GM23338 (cell line): ENCODE measurements at regions not wholly inside any gene's neighbourhood (a gene's known extent, or its start where the extent isn't known, plus 50 kb on each side); places are given as distances from the start of the nearest gene placed in this dataset.

Experiments
- CTCF ChIP-seq, 2 experiments: fragments of 200-600 bp in 1 of 2; sonication (generic) in 1 of 2; conservative IDR thresholded peaks; 2 replicates each; pipeline versions ENCODE4 v1.5.1 to v1.6.1; 2016 to 2017; ENCODE audit warnings: antibody characterized with exemption in 2 of 2, low read depth in 2 of 2, mild to moderate bottlenecking in 2 of 2, moderate library complexity in 1 of 2
- EZH2 ChIP-seq: fragments of 200-600 bp; sonication (generic); IDR thresholded peaks from one replicate; pipeline ENCODE4 v1.8.0; 2017; ENCODE audit warnings: antibody characterized with exemption, mild to moderate bottlenecking, low read depth; ENCODE audit not compliant: unreplicated experiment
- POLR2AphosphoS5 ChIP-seq: IDR thresholded peaks from 2 replicates; pipeline ENCODE4 v1.6.1; 2016; ENCODE audit warnings: antibody characterized with exemption, low read depth
- REST ChIP-seq: IDR thresholded peaks from one replicate; pipeline ENCODE4 v1.6.1; 2018; ENCODE audit warnings: antibody characterized with exemption; ENCODE audit not compliant: unreplicated experiment

- TF ChIP-seq EZH2, result no peak
- no peak for TF ChIP-seq CTCF (conservative IDR thresholded peaks at IDR 0.05; ENCODE audit: low read depth in 2 of 2)
- TF ChIP-seq REST, result no peak
- TF ChIP-seq POLR2AphosphoS5, result no peak
Observed at GRCh38 chr2:167880415-167880814, 367.0 kb downstream of the STK39 start.
